Right forelimb (tissue), 1 donor: ENCODE measurements at regions not wholly inside any gene's neighbourhood (a gene's known extent, or its start where the extent isn't known, plus 50 kb on each side); places are given as distances from the start of the nearest gene placed in this dataset.

ENCODE experiments used
- DNase-seq: peaks from one replicate; pipeline ENCODE4 v3.0.0-alpha.2; 2018

GRCh38 chr5:175235251-175235960 lies 208.6 kb downstream of the DRD1 start:
- peak; percentile 50 for DNase-seq

- DNase-seq: no peak
Observed at GRCh38 chr5:175230299-175230698, 213.7 kb downstream of the DRD1 start.

- no peak for DNase-seq
Observed at GRCh38 chr5:175226506-175226905, 217.5 kb downstream of the DRD1 start.

- DNase-seq: no peak
Observed at GRCh38 chr5:175223291-175223690, 220.7 kb downstream of the DRD1 start.

GRCh38 chr5:175222621-175223020 lies 221.4 kb downstream of the DRD1 start:
- no peak for DNase-seq

GRCh38 chr5:175220549-175220948 lies 223.4 kb downstream of the DRD1 start:
- DNase-seq: no peak

GRCh38 chr5:175219366-175219765 lies 224.6 kb downstream of the DRD1 start:
- DNase-seq: no peak

GRCh38 chr5:175216991-175217390 lies 227.0 kb downstream of the DRD1 start:
- DNase-seq: no peak

GRCh38 chr5:175215906-175216305 lies 228.1 kb downstream of the DRD1 start:
- DNase-seq: no peak

GRCh38 chr5:175214152-175214551 lies 229.8 kb downstream of the DRD1 start:
- DNase-seq: no peak

GRCh38 chr5:175211956-175212756 lies 231.8 kb downstream of the DRD1 start:
- DNase-seq: no peak

- DNase-seq: no peak
Observed at GRCh38 chr5:175207321-175208040, 236.5 kb downstream of the DRD1 start.

- DNase-seq: no peak
Observed at GRCh38 chr5:175206669-175207068, 237.3 kb downstream of the DRD1 start.

GRCh38 chr5:175202463-175203068 lies 241.4 kb downstream of the DRD1 start:
- no peak for DNase-seq

- DNase-seq: no peak
Observed at GRCh38 chr5:175201393-175201792, 242.6 kb downstream of the DRD1 start.

- DNase-seq: no peak
Observed at GRCh38 chr5:175195698-175196656, 248.0 kb downstream of the DRD1 start.

GRCh38 chr5:175181331-175181730 lies 262.7 kb downstream of the DRD1 start:
- no peak for DNase-seq

- no peak for DNase-seq
Observed at GRCh38 chr5:175170899-175171298, 273.1 kb downstream of the DRD1 start.

GRCh38 chr5:175168882-175169507 lies 275.0 kb downstream of the DRD1 start:
- no peak for DNase-seq

- no peak for DNase-seq
Observed at GRCh38 chr5:175166026-175166425, 278.0 kb downstream of the DRD1 start.

GRCh38 chr5:175163586-175164275 lies 280.3 kb downstream of the DRD1 start:
- no peak for DNase-seq
